GM12892 (cell line): ENCODE measurements at regions not wholly inside any gene's neighbourhood (a gene's known extent, or its start where the extent isn't known, plus 50 kb on each side); places are given as distances from the start of the nearest gene placed in this dataset.

Experiments used
- POLR2A ChIP-seq: IDR thresholded peaks from 2 replicates; pipeline ENCODE4 v1.6.1; 2011; ENCODE audit warnings: low read depth, low read length, control low read depth
- POLR2AphosphoS5 ChIP-seq: IDR thresholded peaks from 2 replicates; pipeline ENCODE4 v1.6.1; 2011; ENCODE audit warnings: low read depth, low read length, control low read depth
- TAF1 ChIP-seq: IDR thresholded peaks from 2 replicates; pipeline ENCODE4 v1.6.1; 2011; ENCODE audit warnings: low read depth, mild to moderate bottlenecking, control low read depth, low read length, borderline replicate concordance

DNA sequence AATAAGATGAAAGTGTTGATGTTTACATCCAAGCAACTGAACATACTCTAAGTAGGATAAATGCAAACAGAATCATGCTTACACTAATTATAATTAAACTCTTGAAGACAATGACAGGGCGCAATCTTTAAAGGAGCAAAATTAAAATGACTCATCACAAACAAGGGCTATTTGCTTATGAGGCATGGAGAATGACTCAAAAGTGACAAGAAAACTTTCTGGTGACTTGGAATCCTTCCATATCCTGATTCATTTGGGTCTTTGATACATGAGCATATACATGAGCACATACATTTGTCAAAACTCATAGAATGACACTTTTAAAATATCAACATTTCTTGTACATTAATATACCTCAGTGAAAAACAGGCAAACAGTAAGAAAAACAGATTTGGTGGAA lies 1632.3 kb downstream of the KCNT2 start:
- TF ChIP-seq POLR2A (no peak), POLR2AphosphoS5 (no peak), TAF1 (no peak)
